GM18499 (cell line): ENCODE measurements at regions not wholly inside any gene's neighbourhood (a gene's known extent, or its start where the extent isn't known, plus 50 kb on each side); places are given as distances from the start of the nearest gene placed in this dataset.

Experiments used
- ATAC-seq: cut with Tn5 transposase; IDR thresholded peaks from one replicate; pipeline ENCODE4 v1.9.1; 2021; ENCODE audit warnings: moderate number of reproducible peaks; ENCODE audit not compliant: insufficient read depth, unreplicated experiment

DNA sequence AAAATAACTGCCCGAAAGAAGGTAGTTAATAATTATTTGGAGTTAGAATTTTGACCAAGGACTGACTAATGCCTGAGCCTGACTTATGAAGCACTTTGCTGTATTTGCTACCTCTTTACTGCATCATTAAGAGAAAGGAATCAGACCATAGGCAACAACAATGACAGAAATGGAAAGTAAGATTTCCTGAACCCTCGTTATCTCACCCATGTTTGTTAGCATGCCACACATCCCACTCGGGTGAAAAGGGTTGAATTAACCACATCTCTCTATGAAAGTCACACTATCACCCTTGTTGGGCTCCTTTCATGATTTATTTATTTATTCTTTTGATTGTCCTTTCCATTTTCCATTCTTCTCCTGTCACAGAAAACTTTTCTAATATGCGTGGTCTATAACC, 59.6 kb downstream of the OLIG3 start:
- ATAC-seq = no peak

DNA sequence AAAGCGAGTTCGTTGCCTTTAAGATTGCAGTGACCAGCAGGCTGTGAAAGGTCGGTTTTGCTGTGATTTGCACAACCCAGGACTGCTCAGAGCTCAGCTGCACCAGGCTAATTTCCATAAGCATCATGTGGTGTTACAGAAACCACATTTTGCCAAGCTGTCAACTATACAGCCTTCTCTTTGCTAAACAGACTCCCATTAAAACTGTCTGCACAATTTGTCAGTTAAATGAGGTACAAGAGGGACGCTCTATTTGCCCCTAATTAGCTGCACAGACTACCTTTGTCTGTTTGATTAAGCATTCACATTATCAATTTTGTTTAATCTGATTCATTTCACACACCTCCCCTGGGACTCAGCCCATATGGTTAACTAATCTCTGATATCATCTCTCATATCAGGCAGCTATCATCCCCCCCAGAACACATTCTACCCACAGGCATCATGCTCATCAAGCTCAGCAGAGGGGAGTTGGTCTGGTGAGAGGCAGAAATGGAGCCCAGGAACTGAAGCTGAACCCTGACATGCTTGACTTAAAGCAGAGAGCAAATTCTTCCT, 62.1 kb downstream of the OLIG3 start:
- no peak for ATAC-seq

- peak; percentile 41 for ATAC-seq
Measured at GRCh38 chr6:137430954-137431353, 63.2 kb downstream of the OLIG3 start.

DNA sequence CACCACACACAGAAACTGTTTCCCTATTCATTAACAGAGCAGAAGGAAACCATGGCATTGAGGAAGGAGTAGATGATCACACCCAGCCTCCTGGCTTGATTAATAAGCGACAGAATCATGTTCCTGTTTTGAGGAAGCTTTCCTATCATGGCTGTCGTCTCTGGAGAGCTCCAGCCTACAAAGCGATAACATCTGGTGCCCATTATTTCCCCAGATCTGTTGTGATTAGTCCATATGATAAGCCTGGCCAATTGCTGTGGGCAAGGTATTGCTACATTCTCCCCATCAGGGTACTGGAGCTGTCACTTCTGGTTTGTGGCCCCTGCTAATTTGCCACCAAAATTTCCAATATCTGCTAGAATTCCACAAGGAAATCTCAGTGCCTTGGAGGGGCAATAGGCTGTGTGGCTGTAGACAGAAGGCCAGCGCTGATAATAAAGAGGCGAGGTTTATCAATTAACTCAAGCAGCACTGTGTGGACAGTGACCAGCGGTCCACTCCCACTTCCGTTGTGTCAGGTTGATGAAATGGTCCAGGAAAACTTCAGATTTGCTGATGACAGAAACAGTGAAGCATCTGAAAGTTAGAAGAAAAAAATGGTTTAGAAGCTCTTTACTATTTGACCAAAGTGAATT, 66.4 kb downstream of the OLIG3 start:
- ATAC-seq = no peak

GRCh38 chr6:137426007-137426689, 68.0 kb downstream of the OLIG3 start:
- peak; percentile 43 for ATAC-seq

DNA sequence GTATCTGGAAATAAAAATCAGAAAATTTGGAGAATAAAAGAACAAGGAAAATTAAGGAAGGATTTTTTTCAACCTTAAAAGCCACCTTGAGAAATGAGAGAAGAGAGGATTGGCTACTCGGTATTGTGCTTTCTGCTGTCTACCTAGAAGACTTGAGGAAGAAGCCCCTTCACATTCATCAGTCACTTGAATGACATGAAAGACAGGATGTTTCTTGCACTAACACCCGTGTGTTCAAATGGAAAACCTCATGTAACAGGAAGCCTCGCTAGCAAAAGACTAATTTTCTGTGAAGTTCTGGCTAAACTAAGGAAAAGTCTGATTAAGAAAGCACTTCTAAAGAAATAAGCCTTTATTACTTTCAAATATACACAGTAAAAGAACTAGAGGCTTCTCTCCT, 69.9 kb downstream of the OLIG3 start:
- no peak for ATAC-seq

- ATAC-seq = no peak
Measured at GRCh38 chr6:137423451-137424168, 70.6 kb downstream of the OLIG3 start.

GRCh38 chr6:137417396-137417795, 76.8 kb downstream of the OLIG3 start:
- ATAC-seq = no peak

DNA sequence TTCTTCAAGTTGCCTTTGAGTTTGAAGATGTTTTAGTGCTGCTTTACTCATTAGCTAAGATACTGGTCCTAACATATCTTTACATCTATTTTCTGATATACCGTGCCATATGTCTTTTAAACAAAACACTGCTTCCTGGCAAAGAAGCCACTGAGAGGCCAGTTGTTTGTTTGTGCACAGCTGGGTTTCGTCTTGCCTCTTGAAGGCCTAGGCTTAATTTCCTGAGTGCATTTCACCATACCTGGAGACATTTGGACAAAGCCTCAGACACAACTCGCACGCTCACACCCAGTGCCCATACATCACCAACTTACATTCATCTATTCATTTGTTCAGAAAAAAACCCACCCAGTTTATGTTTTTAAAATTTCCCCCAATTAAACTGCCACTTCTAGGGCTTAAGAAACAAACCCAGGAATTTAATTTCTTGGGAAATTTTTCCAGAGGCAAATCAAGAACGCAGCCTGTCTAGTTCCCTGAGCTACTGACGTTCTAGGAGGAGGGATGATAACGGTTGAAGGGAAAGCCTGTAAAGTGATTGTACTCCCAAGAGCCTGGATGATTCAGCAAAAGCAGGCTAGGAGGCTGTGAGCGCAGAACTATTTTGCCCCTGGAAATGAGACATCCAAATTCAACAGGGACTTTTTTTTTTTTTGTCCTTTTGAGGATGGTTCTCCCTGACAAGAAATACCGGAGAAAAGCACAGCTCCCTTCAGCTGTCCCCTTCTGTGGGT, 77.7 kb downstream of the OLIG3 start:
- no peak for ATAC-seq

GRCh38 chr6:137415834-137416190, 78.4 kb downstream of the OLIG3 start:
- no peak for ATAC-seq

GRCh38 chr6:137415127-137415833, 78.9 kb downstream of the OLIG3 start:
- no peak for ATAC-seq

DNA sequence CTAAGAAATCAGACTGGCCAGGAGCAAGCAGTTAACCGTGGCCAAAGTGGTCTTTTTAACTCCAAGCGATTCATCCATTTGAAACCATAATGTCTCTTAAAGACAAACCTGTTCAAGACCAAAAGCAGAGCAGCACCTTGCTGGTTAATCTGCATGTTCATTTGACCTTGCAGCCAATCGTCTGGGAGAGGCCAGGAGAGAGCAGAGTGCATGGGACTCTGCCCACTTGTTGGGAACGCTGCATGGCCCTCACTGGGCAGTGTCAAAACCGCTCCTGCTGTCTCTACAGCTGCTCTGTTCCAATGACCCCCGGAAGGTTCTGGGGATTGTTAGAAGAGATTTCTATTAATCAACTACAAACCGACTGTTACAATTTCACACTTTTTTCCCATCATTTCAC, 79.6 kb downstream of the OLIG3 start:
- no peak for ATAC-seq

- no peak for ATAC-seq
Measured at GRCh38 chr6:137413482-137413881, 80.7 kb downstream of the OLIG3 start.

GRCh38 chr6:137412562-137412961, 81.6 kb downstream of the OLIG3 start:
- no peak for ATAC-seq

DNA sequence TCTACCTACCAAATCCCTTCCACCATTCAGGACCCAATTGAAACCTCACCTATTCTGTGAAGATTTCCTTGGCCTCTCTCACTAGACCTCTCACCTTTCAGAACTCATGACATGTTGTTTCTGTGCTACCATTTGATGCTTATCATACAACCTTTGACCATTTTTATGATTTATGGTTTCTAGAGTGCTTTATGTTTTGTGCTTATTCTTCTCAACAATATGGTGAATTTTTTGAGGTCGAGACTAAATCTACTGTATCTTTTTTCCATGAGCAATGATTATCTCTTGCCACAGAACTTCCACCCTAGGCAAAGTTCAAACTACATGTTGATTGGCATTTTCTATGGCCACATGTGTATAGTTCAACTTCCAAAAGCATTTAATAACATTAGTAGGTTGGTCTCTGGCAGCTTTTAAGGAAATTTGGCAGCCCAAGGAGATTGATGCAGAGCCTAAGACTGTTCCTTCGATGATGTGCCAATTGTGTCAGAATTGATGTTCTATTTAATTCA, 84.9 kb downstream of the OLIG3 start:
- ATAC-seq = no peak

DNA sequence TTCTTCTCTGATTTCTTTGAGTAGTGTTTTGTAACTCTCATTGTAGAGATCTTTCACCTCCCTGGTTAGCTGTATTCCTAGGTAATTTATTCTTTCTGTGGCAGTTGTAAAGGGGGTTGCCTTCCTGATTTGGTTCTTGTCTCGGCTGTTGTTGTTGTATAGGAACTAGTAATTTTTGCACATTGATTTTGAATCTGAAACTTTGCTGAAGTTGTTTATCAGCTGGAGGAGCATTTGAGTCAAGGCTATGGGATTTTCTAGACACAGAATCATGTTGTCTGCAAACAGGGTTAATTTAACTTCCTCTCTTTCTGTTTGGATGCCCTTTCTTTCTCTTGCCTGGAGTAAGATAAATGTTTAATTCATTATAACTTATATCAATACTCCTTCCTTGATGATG, 86.4 kb downstream of the OLIG3 start:
- no peak for ATAC-seq

DNA sequence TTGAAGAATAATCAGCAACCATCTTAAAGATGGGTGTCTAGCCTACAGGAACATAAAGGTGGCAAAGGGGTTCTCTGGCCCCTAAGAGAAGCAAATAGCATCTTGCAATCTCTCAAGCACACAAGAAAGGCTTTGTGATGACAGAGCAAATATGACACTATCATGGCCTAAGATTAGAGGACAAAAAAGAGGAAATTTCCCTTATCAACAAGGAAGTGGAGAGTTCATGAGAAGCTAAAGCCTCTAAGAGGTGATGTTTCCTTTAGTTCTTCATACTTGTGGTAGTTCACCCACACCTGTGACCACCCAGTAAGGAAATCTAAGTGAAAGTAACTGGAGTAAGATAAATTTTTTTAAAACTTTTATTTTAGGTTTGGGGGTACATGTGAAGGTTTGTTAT, 88.4 kb downstream of the OLIG3 start:
- ATAC-seq = no peak

DNA sequence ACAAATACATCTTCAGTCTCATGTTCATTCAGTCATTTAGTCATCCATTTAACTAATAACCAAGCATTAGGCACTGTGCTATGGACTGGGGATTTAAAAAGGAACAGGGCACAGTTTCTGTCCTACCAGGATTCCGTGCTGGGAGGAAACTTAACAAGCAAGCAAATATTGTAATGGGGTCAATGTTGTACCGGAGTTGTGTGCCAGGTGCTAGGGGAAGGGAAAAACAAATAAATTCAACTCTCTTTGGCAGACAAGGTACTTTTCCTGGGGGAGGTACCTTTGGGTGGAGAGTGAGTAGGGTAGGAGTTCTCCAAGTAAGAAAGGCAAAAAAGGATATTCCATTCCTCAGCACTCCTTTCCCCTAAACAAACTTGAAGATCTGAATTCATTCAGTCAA, 90.3 kb downstream of the OLIG3 start:
- no peak for ATAC-seq

- ATAC-seq = no peak
Measured at GRCh38 chr6:137403443-137403842, 90.8 kb downstream of the OLIG3 start.

DNA sequence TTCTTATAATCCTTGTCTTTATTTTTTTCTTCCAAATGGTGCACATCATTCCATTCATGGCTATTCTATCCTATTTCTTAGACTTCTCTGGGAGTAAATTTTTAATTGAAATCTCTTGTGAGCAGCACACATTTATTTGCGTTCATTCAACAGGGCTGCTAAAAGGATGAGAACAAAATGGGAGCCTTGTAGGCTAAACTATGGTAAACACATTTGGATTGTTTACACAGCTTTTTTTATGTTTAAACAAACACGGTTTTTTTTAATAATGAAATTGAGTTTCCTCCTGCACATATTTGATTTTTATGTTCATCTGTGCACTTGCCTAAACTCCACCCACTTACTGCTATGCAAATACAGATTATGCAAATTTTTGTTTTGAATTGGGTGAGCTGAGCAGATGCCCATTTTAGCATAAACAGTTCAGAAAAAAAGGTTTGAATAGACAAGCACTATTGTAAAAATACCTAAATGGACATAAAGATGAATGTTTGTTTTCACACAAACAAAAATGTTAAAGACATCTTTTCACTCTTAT, 92.0 kb downstream of the OLIG3 start:
- ATAC-seq = no peak
